Endothelial cell of umbilical vein (primary cell): ENCODE measurements at regions not wholly inside any gene's neighbourhood (a gene's known extent, or its start where the extent isn't known, plus 50 kb on each side); places are given as distances from the start of the nearest gene placed in this dataset.

Source experiments
- BruUV-seq: library from RNA; stranded (reverse); fragments of 400-500 nt; replicated peaks from 2 replicates; lab custom pipeline; 2021; lab: Mats Ljungman, UMichigan
- CTCF ChIA-PET: fragments of 300-600, 350-600 bp; sonication (Branson Sonifier 250); formaldehyde crosslinking; loops from one replicate; lab custom pipeline; 2021; ENCODE audit warnings: antibody characterized with exemption, inconsistent platforms; lab: Charles Lee
- POLR2A ChIA-PET: fragments of 300-600, 350-600 bp; sonication (Branson Sonifier 250); formaldehyde crosslinking; loops from one replicate; lab custom pipeline; 2021; ENCODE audit warnings: antibody characterized with exemption, inconsistent platforms; lab: Charles Lee
- DNase-seq: peaks from one replicate; pipeline ENCODE4 v3.0.0-alpha.2; 2011; ENCODE audit warnings: low read depth, low spot score
- FAIRE-seq: peaks from 2 replicates; lab custom pipeline; 2011; peaks lifted over from hg19 to GRCh38; lab: Jason Lieb, UNC
- H2AFZ ChIP-seq: 2 replicates; pipeline ENCODE4 v1.6.0; 2012; ENCODE audit warnings: low read depth, low read length, control low read depth, inconsistent platforms
- H3K27ac ChIP-seq: 2 replicates; pipeline ENCODE4 v1.5.1; 2011; ENCODE audit warnings: low read depth, mild to moderate bottlenecking, control low read depth, low read length, moderate library complexity; ENCODE audit not compliant: insufficient read depth
- H3K27me3 ChIP-seq, 2 experiments: 2 replicates each; pipeline versions ENCODE4 v1.6.0 to v1.6.1; 2011; ENCODE audit warnings: low read length in 2 of 2, mixed read lengths in 1 of 2; ENCODE audit not compliant: control insufficient read depth in 2 of 2, insufficient read depth in 2 of 2
- H3K36me3 ChIP-seq, 2 experiments: 2 replicates in 1 of 2; 3 replicates in 1 of 2; pipeline ENCODE4 v1.5.1; 2011; ENCODE audit warnings: low read length in 2 of 2, mild to moderate bottlenecking in 1 of 2, moderate library complexity in 1 of 2; ENCODE audit not compliant: control insufficient read depth in 2 of 2, insufficient read depth in 2 of 2; ENCODE audit errors: extremely low read depth in 1 of 2
- H3K4me1 ChIP-seq: 3 replicates; pipeline ENCODE4 v1.5.1; 2011; ENCODE audit warnings: mild to moderate bottlenecking, low read length; ENCODE audit not compliant: control insufficient read depth, insufficient read depth; ENCODE audit errors: extremely low read depth
- H3K4me2 ChIP-seq: 2 replicates; pipeline ENCODE4 v1.6.1; 2011; ENCODE audit warnings: low read length, control low read depth, mixed read lengths; ENCODE audit not compliant: insufficient read depth
- H3K4me3 ChIP-seq, 3 experiments: fragments of 200-600 bp in 1 of 3; sonication (generic), shearing (Covaris generic) in 1 of 3; replicated peaks in 1 of 3; 2 replicates each; pipeline ENCODE4 v1.5.1; 2011 to 2016; ENCODE audit warnings: control low read depth in 3 of 3, low read length in 3 of 3, mild to moderate bottlenecking in 2 of 3, inconsistent platforms in 1 of 3, low read depth in 1 of 3, moderate library complexity in 1 of 3; ENCODE audit not compliant: insufficient read depth in 1 of 3
- H3K79me2 ChIP-seq: 2 replicates; pipeline ENCODE4 v1.6.0; 2012; ENCODE audit warnings: low read length, inconsistent platforms; ENCODE audit not compliant: control insufficient read depth, insufficient read depth
- H3K9ac ChIP-seq: replicated peaks from 2 replicates; pipeline ENCODE3; 2011; ENCODE audit warnings: low read length, control low read depth; ENCODE audit not compliant: insufficient read depth; ENCODE audit errors: extremely low read depth
- H3K9me1 ChIP-seq: replicated peaks from 3 replicates; pipeline ENCODE4 v1.6.0; 2011; ENCODE audit warnings: mild to moderate bottlenecking, low read length; ENCODE audit not compliant: control insufficient read depth, insufficient read depth; ENCODE audit errors: extremely low read depth
- H3K9me3 ChIP-seq: replicated peaks from 2 replicates; pipeline ENCODE4 v1.5.1; 2012; ENCODE audit warnings: low read length, inconsistent platforms; ENCODE audit not compliant: control insufficient read depth, insufficient read depth
- H4K20me1 ChIP-seq: replicated peaks from 2 replicates; pipeline ENCODE3; 2011; ENCODE audit warnings: mild to moderate bottlenecking, low read length; ENCODE audit not compliant: control insufficient read depth, insufficient read depth; ENCODE audit errors: extremely low read depth
- CTCF ChIP-seq, 2 donors: IDR thresholded peaks; 1 replicate in 1 of 2; 2 replicates in 1 of 2; pipeline ENCODE4 v1.5.1; 2011; ENCODE audit warnings: low read length in 2 of 2, mild to moderate bottlenecking in 2 of 2, moderate library complexity in 2 of 2, control low read depth in 1 of 2, inconsistent platforms in 1 of 2, low read depth in 1 of 2; ENCODE audit not compliant: insufficient read depth in 1 of 2; ENCODE audit errors: extremely low read depth in 1 of 2
- EZH2 ChIP-seq: IDR thresholded peaks from 2 replicates; pipeline ENCODE4 v1.6.1; 2012; ENCODE audit warnings: borderline replicate concordance, low read depth, mild to moderate bottlenecking, moderate library complexity, low read length, inconsistent platforms; ENCODE audit not compliant: severe bottlenecking
- FOS ChIP-seq: IDR thresholded peaks from 2 replicates; pipeline ENCODE4 v1.6.1; 2011; ENCODE audit warnings: mild to moderate bottlenecking, low read length, moderate library complexity, borderline replicate concordance; ENCODE audit not compliant: insufficient read depth
- GATA2 ChIP-seq: IDR thresholded peaks from 2 replicates; pipeline ENCODE4 v1.7.0; 2011; ENCODE audit warnings: low read depth, mild to moderate bottlenecking, moderate library complexity, mixed read lengths, low read length; ENCODE audit not compliant: insufficient read length, insufficient read depth
- JUN ChIP-seq: IDR thresholded peaks from 2 replicates; pipeline ENCODE4 v1.6.1; 2011; ENCODE audit warnings: borderline replicate concordance, low read depth; ENCODE audit not compliant: insufficient read length, insufficient read depth
- MAX ChIP-seq: IDR thresholded peaks from 2 replicates; pipeline ENCODE4 v1.6.1; 2011; ENCODE audit not compliant: insufficient read depth, insufficient read length
- MYC ChIP-seq: IDR thresholded peaks from one replicate; pipeline ENCODE4 v1.6.1; 2011; ENCODE audit warnings: mild to moderate bottlenecking, low read depth, low read length
- POLR2A ChIP-seq: IDR thresholded peaks from 2 replicates; pipeline ENCODE4 v1.6.1; 2012; ENCODE audit warnings: low read depth, mild to moderate bottlenecking, control low read depth, low read length
- POLR2AphosphoS5 ChIP-seq: IDR thresholded peaks from 2 replicates; pipeline ENCODE4 v1.6.1; 2012; ENCODE audit warnings: low read depth, mild to moderate bottlenecking, control low read depth, low read length, moderate library complexity; ENCODE audit not compliant: insufficient read depth
- dilution Hi-C: fragments of 300-500 bp; cut with MboI; formaldehyde crosslinking; loops from one replicate; pipeline ENCODE4 v1.15.0; 2019; ENCODE audit warnings: low sequenced_read_pairs; ENCODE audit not compliant: extremely low pct_ligation_motif_present
- intact Hi-C: fragments of 100-400 bp; cut with micrococcal nuclease; formaldehyde crosslinking; loops from one replicate; pipeline ENCODE4 v1.10.0; 2022

- Histone ChIP-seq H3K79me2 (no peaks in the 10 kb centered on the region), H2AFZ (no peak overlapping the region), H3K4me3 (no peak overlapping the region), H3K9me1 (no peaks in the 10 kb centered on the region), H3K9me3 (no peaks in the 10 kb centered on the region), H3K9ac (no peak overlapping the region), H3K36me3 (no peaks in the 10 kb centered on the region), H4K20me1 (no peaks in the 10 kb centered on the region), H3K4me2 (no peak overlapping the region), H3K27me3 (no peaks in the 10 kb centered on the region), H3K4me1 (no peaks in the 10 kb centered on the region), H3K27ac (no peak overlapping the region)
- dilution Hi-C loops: no loop called here
- no TSS peak for BruUV-seq
- no peak for DNase-seq
- TF ChIP-seq EZH2: no peak
- no peak for TF ChIP-seq JUN
- TF ChIP-seq POLR2AphosphoS5: no peak
- TF ChIP-seq FOS: no peak
- TF ChIP-seq CTCF (IDR thresholded peaks at IDR 0.05; ENCODE audit: extremely low read depth in 1 of 2, insufficient read depth in 1 of 2, low read depth in 1 of 2, low read length in 2 of 2): no peak
- TF ChIP-seq MYC: no peak
- no peak for TF ChIP-seq MAX
- no peak for TF ChIP-seq POLR2A
- TF ChIP-seq GATA2: no peak
- CTCF ChIA-PET: interaction anchor here (1.1 kb wide), 2 partner anchors 42 kb away, joined by 3 to 4 read pairs; no protein-coding TSS in a partner anchor
- POLR2A ChIA-PET: no interaction called here
- intact Hi-C loops: no loop called here
- FAIRE-seq: no peak
Observed at GRCh38 chr1:29835406-29835805, 599.1 kb downstream of the PTPRU start.
